Bronchial epithelial cell (primary cell): ENCODE measurements at regions not wholly inside any gene's neighbourhood (a gene's known extent, or its start where the extent isn't known, plus 50 kb on each side); places are given as distances from the start of the nearest gene placed in this dataset.
A peak's percentile ranks its signal among the peaks of the same experiment; 100 is the strongest.

Experiments
- DNase-seq: peaks from one replicate; pipeline ENCODE4 v3.0.0-alpha.2; 2010; ENCODE audit warnings: low read depth
- FAIRE-seq: peaks from 2 replicates; lab custom pipeline; 2011; peaks lifted over from hg19 to GRCh38; lab: Jason Lieb, UNC
- H3K27me3 ChIP-seq: 2 replicates; pipeline ENCODE4 v1.5.1; 2011; ENCODE audit warnings: low read length; ENCODE audit not compliant: control insufficient read depth, insufficient read depth
- H3K36me3 ChIP-seq: 2 replicates; pipeline ENCODE4 v1.5.1; 2011; ENCODE audit warnings: low read length; ENCODE audit not compliant: control insufficient read depth, insufficient read depth
- H3K4me3 ChIP-seq: 2 replicates; pipeline ENCODE4 v1.5.1; 2011; ENCODE audit warnings: mild to moderate bottlenecking, low read depth, low read length, control low read depth
- TF ChIP-seq, protein P1 (sequence below): IDR thresholded peaks from 2 replicates; pipeline ENCODE4 v1.5.1; 2011; ENCODE audit warnings: mild to moderate bottlenecking, moderate library complexity, low read length, control low read depth, inconsistent platforms; ENCODE audit not compliant: insufficient read depth, severe bottlenecking

DNA sequence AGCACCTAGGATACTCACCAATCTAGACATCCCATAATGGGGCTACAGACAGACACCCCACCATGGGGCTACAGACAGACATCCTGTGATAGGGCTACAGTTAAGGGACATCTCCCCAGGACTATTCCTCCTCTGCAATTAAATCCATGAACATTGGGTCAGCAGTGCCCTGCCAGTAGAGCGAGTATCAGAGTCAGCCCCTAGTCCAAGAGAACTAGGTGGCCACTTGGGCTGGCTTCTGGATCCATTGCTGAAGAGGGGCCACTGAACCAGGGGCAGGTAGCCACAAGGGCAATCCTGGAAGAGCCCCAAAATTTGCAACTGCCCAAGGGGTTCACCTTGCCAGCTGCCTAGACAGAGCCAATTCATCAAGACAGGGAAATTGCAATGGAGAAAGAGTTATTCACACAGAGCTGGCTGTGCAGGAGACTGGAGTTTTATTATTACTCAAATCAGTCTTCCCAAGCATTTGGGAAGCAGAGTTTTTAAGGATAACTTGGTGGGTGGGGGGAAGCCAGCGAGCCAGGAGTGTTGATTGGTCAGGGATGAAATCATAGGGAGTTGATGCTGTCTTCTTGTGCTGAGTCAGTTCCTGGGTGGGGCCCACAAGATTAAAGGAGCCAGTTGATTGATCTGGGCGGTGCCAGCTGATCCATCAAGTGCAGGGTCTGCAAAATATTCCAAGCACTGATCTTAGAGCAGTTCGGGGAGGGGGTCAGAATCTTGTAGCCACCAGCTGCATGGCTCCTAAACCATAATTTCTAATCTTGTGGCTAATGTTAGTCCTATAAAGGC is 170.2 kb upstream of the SMAD3 start:
- no peaks in the 10 kb centered on the region for H3K36me3 ChIP-seq
- TF ChIP-seq, protein P1, sequence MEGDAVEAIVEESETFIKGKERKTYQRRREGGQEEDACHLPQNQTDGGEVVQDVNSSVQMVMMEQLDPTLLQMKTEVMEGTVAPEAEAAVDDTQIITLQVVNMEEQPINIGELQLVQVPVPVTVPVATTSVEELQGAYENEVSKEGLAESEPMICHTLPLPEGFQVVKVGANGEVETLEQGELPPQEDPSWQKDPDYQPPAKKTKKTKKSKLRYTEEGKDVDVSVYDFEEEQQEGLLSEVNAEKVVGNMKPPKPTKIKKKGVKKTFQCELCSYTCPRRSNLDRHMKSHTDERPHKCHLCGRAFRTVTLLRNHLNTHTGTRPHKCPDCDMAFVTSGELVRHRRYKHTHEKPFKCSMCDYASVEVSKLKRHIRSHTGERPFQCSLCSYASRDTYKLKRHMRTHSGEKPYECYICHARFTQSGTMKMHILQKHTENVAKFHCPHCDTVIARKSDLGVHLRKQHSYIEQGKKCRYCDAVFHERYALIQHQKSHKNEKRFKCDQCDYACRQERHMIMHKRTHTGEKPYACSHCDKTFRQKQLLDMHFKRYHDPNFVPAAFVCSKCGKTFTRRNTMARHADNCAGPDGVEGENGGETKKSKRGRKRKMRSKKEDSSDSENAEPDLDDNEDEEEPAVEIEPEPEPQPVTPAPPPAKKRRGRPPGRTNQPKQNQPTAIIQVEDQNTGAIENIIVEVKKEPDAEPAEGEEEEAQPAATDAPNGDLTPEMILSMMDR, result no peak
- H3K27me3 ChIP-seq, result no peaks in the 10 kb centered on the region
- DNase-seq (peak; percentile 43), FAIRE-seq (no peak)
- no peak overlapping the region for H3K4me3 ChIP-seq

GRCh38 chr15:66895794-66896453 is 169.5 kb upstream of the SMAD3 start:
- no peak overlapping the region for H3K4me3 ChIP-seq
- DNase-seq, result no peak
- TF ChIP-seq, protein P1, result no peak
- no peak for FAIRE-seq
- no peaks in the 10 kb centered on the region for H3K27me3 ChIP-seq
- no peaks in the 10 kb centered on the region for H3K36me3 ChIP-seq

- H3K27me3 ChIP-seq, result no peaks in the 10 kb centered on the region
- no peaks in the 10 kb centered on the region for H3K36me3 ChIP-seq
- no peak overlapping the region for H3K4me3 ChIP-seq
- no peak for FAIRE-seq
- TF ChIP-seq, protein P1, result no peak
- no peak for DNase-seq
Observed at GRCh38 chr15:66896611-66897010, 168.8 kb upstream of the SMAD3 start.

DNA sequence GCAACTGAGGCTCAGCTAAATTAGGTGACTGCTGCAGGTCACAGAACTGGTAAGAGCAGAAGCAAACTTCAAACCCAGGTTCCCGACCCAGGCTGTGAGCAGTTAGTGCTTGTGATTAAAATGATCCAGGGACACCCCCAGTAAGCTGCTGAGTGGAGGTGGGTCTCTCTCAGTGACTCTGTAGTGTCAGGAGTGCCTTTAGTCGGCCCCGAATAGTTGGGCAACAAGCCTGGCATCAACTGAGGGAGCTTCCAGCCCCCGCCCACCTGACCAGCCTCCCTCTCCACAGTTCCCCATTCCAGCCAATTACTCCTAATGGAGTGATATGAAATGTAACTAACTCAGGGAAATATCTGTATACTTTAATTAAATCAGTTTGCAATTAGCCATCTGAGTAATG is 168.0 kb upstream of the SMAD3 start:
- TF ChIP-seq, protein P1, result no peak
- Histone ChIP-seq H3K4me3 (no peak overlapping the region), H3K27me3 (no peaks in the 10 kb centered on the region), H3K36me3 (no peaks in the 10 kb centered on the region)
- DNase-seq (no peak), FAIRE-seq (no peak)

DNA sequence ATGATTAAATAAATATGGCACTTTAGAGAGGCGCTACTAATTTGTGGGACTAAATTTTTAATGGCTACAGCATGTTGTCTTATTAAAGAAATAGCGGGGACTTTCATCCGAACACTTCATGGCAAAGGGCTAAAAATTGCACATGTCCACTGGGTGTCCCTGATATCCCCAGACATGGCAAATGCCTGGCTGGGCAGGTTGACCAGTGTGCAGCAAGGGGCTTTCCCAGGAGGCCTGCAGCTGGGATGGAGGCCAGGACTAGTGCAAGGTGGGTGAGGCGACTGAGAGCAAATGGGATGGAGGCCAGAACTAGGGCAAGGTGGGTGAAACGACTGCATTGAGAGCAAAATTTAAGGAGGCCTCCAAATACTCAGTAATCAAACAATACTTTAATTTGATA is 167.4 kb upstream of the SMAD3 start:
- TF ChIP-seq, protein P1, result no peak
- FAIRE-seq (no peak), DNase-seq (no peak)

More for the DNA sequence above, 167.4 kb upstream of the SMAD3 start:
- no peaks in the 10 kb centered on the region for H3K36me3 ChIP-seq
- H3K27me3 ChIP-seq, result no peaks in the 10 kb centered on the region
- H3K4me3 ChIP-seq, result no peak overlapping the region
